Endothelial cell of umbilical vein (primary cell): ENCODE measurements at regions not wholly inside any gene's neighbourhood (a gene's known extent, or its start where the extent isn't known, plus 50 kb on each side); places are given as distances from the start of the nearest gene placed in this dataset.

Experiments
- BruUV-seq: library from RNA; stranded (reverse); fragments of 400-500 nt; replicated peaks from 2 replicates; lab custom pipeline; 2021; lab: Mats Ljungman, UMichigan
- CTCF ChIA-PET: fragments of 300-600, 350-600 bp; sonication (Branson Sonifier 250); formaldehyde crosslinking; loops from one replicate; lab custom pipeline; 2021; ENCODE audit warnings: antibody characterized with exemption, inconsistent platforms; lab: Charles Lee
- POLR2A ChIA-PET: fragments of 300-600, 350-600 bp; sonication (Branson Sonifier 250); formaldehyde crosslinking; loops from one replicate; lab custom pipeline; 2021; ENCODE audit warnings: antibody characterized with exemption, inconsistent platforms; lab: Charles Lee
- DNase-seq: peaks from one replicate; pipeline ENCODE4 v3.0.0-alpha.2; 2011; ENCODE audit warnings: low read depth, low spot score
- FAIRE-seq: peaks from 2 replicates; lab custom pipeline; 2011; peaks lifted over from hg19 to GRCh38; lab: Jason Lieb, UNC
- H2AFZ ChIP-seq: 2 replicates; pipeline ENCODE4 v1.6.0; 2012; ENCODE audit warnings: low read depth, low read length, control low read depth, inconsistent platforms
- H3K27ac ChIP-seq: 2 replicates; pipeline ENCODE4 v1.5.1; 2011; ENCODE audit warnings: low read depth, mild to moderate bottlenecking, control low read depth, low read length, moderate library complexity; ENCODE audit not compliant: insufficient read depth
- H3K27me3 ChIP-seq, 2 experiments: 2 replicates each; pipeline versions ENCODE4 v1.6.0 to v1.6.1; 2011; ENCODE audit warnings: low read length in 2 of 2, mixed read lengths in 1 of 2; ENCODE audit not compliant: control insufficient read depth in 2 of 2, insufficient read depth in 2 of 2
- H3K36me3 ChIP-seq, 2 experiments: 2 replicates in 1 of 2; 3 replicates in 1 of 2; pipeline ENCODE4 v1.5.1; 2011; ENCODE audit warnings: low read length in 2 of 2, mild to moderate bottlenecking in 1 of 2, moderate library complexity in 1 of 2; ENCODE audit not compliant: control insufficient read depth in 2 of 2, insufficient read depth in 2 of 2; ENCODE audit errors: extremely low read depth in 1 of 2
- H3K4me1 ChIP-seq: 3 replicates; pipeline ENCODE4 v1.5.1; 2011; ENCODE audit warnings: mild to moderate bottlenecking, low read length; ENCODE audit not compliant: control insufficient read depth, insufficient read depth; ENCODE audit errors: extremely low read depth
- H3K4me2 ChIP-seq: 2 replicates; pipeline ENCODE4 v1.6.1; 2011; ENCODE audit warnings: low read length, control low read depth, mixed read lengths; ENCODE audit not compliant: insufficient read depth
- H3K4me3 ChIP-seq, 3 experiments: fragments of 200-600 bp in 1 of 3; sonication (generic), shearing (Covaris generic) in 1 of 3; replicated peaks in 1 of 3; 2 replicates each; pipeline ENCODE4 v1.5.1; 2011 to 2016; ENCODE audit warnings: control low read depth in 3 of 3, low read length in 3 of 3, mild to moderate bottlenecking in 2 of 3, inconsistent platforms in 1 of 3, low read depth in 1 of 3, moderate library complexity in 1 of 3; ENCODE audit not compliant: insufficient read depth in 1 of 3
- H3K79me2 ChIP-seq: 2 replicates; pipeline ENCODE4 v1.6.0; 2012; ENCODE audit warnings: low read length, inconsistent platforms; ENCODE audit not compliant: control insufficient read depth, insufficient read depth
- H3K9ac ChIP-seq: replicated peaks from 2 replicates; pipeline ENCODE3; 2011; ENCODE audit warnings: low read length, control low read depth; ENCODE audit not compliant: insufficient read depth; ENCODE audit errors: extremely low read depth
- H3K9me1 ChIP-seq: replicated peaks from 3 replicates; pipeline ENCODE4 v1.6.0; 2011; ENCODE audit warnings: mild to moderate bottlenecking, low read length; ENCODE audit not compliant: control insufficient read depth, insufficient read depth; ENCODE audit errors: extremely low read depth
- H3K9me3 ChIP-seq: replicated peaks from 2 replicates; pipeline ENCODE4 v1.5.1; 2012; ENCODE audit warnings: low read length, inconsistent platforms; ENCODE audit not compliant: control insufficient read depth, insufficient read depth
- H4K20me1 ChIP-seq: replicated peaks from 2 replicates; pipeline ENCODE3; 2011; ENCODE audit warnings: mild to moderate bottlenecking, low read length; ENCODE audit not compliant: control insufficient read depth, insufficient read depth; ENCODE audit errors: extremely low read depth
- EZH2 ChIP-seq: IDR thresholded peaks from 2 replicates; pipeline ENCODE4 v1.6.1; 2012; ENCODE audit warnings: borderline replicate concordance, low read depth, mild to moderate bottlenecking, moderate library complexity, low read length, inconsistent platforms; ENCODE audit not compliant: severe bottlenecking
- FOS ChIP-seq: IDR thresholded peaks from 2 replicates; pipeline ENCODE4 v1.6.1; 2011; ENCODE audit warnings: mild to moderate bottlenecking, low read length, moderate library complexity, borderline replicate concordance; ENCODE audit not compliant: insufficient read depth
- GATA2 ChIP-seq: IDR thresholded peaks from 2 replicates; pipeline ENCODE4 v1.7.0; 2011; ENCODE audit warnings: low read depth, mild to moderate bottlenecking, moderate library complexity, mixed read lengths, low read length; ENCODE audit not compliant: insufficient read length, insufficient read depth
- JUN ChIP-seq: IDR thresholded peaks from 2 replicates; pipeline ENCODE4 v1.6.1; 2011; ENCODE audit warnings: borderline replicate concordance, low read depth; ENCODE audit not compliant: insufficient read length, insufficient read depth
- MYC ChIP-seq: IDR thresholded peaks from one replicate; pipeline ENCODE4 v1.6.1; 2011; ENCODE audit warnings: mild to moderate bottlenecking, low read depth, low read length
- POLR2A ChIP-seq: IDR thresholded peaks from 2 replicates; pipeline ENCODE4 v1.6.1; 2012; ENCODE audit warnings: low read depth, mild to moderate bottlenecking, control low read depth, low read length
- POLR2AphosphoS5 ChIP-seq: IDR thresholded peaks from 2 replicates; pipeline ENCODE4 v1.6.1; 2012; ENCODE audit warnings: low read depth, mild to moderate bottlenecking, control low read depth, low read length, moderate library complexity; ENCODE audit not compliant: insufficient read depth
- dilution Hi-C: fragments of 300-500 bp; cut with MboI; formaldehyde crosslinking; loops from one replicate; pipeline ENCODE4 v1.15.0; 2019; ENCODE audit warnings: low sequenced_read_pairs; ENCODE audit not compliant: extremely low pct_ligation_motif_present
- intact Hi-C: fragments of 100-400 bp; cut with micrococcal nuclease; formaldehyde crosslinking; loops from one replicate; pipeline ENCODE4 v1.10.0; 2022
- TF ChIP-seq, protein P1 (sequence below), 2 donors: IDR thresholded peaks; 1 replicate in 1 of 2; 2 replicates in 1 of 2; pipeline ENCODE4 v1.5.1; 2011; ENCODE audit warnings: low read length in 2 of 2, mild to moderate bottlenecking in 2 of 2, moderate library complexity in 2 of 2, control low read depth in 1 of 2, inconsistent platforms in 1 of 2, low read depth in 1 of 2; ENCODE audit not compliant: insufficient read depth in 1 of 2; ENCODE audit errors: extremely low read depth in 1 of 2
- TF ChIP-seq, protein P2 (sequence below): IDR thresholded peaks from 2 replicates; pipeline ENCODE4 v1.6.1; 2011; ENCODE audit not compliant: insufficient read depth, insufficient read length

GRCh38 chr1:58183286-58183685, 363.2 kb downstream of the OMA1 start:
- DNase-seq: no peak
- CTCF ChIA-PET: no interaction called here
- Histone ChIP-seq H3K9me3 (no peaks in the 10 kb centered on the region), H3K27ac (no peak overlapping the region), H3K36me3 (no peaks in the 10 kb centered on the region), H3K9ac (no peak overlapping the region), H3K4me1 (no peaks in the 10 kb centered on the region), H3K9me1 (no peaks in the 10 kb centered on the region), H3K79me2 (no peaks in the 10 kb centered on the region), H4K20me1 (no peaks in the 10 kb centered on the region), H3K4me3 (no peak overlapping the region), H3K27me3 (no peaks in the 10 kb centered on the region), H3K4me2 (no peak overlapping the region), H2AFZ (no peak overlapping the region)
- TF ChIP-seq MYC (no peak), POLR2AphosphoS5 (no peak), FOS (no peak), JUN (no peak)
- TF ChIP-seq, protein P1, sequence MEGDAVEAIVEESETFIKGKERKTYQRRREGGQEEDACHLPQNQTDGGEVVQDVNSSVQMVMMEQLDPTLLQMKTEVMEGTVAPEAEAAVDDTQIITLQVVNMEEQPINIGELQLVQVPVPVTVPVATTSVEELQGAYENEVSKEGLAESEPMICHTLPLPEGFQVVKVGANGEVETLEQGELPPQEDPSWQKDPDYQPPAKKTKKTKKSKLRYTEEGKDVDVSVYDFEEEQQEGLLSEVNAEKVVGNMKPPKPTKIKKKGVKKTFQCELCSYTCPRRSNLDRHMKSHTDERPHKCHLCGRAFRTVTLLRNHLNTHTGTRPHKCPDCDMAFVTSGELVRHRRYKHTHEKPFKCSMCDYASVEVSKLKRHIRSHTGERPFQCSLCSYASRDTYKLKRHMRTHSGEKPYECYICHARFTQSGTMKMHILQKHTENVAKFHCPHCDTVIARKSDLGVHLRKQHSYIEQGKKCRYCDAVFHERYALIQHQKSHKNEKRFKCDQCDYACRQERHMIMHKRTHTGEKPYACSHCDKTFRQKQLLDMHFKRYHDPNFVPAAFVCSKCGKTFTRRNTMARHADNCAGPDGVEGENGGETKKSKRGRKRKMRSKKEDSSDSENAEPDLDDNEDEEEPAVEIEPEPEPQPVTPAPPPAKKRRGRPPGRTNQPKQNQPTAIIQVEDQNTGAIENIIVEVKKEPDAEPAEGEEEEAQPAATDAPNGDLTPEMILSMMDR (IDR thresholded peaks at IDR 0.05; ENCODE audit: extremely low read depth in 1 of 2, insufficient read depth in 1 of 2, low read depth in 1 of 2, low read length in 2 of 2): no peak
- dilution Hi-C loops (no loop called here), intact Hi-C loops (no loop called here)
- no peak for FAIRE-seq
- no TSS peak for BruUV-seq
- POLR2A ChIA-PET: no interaction called here

DNA sequence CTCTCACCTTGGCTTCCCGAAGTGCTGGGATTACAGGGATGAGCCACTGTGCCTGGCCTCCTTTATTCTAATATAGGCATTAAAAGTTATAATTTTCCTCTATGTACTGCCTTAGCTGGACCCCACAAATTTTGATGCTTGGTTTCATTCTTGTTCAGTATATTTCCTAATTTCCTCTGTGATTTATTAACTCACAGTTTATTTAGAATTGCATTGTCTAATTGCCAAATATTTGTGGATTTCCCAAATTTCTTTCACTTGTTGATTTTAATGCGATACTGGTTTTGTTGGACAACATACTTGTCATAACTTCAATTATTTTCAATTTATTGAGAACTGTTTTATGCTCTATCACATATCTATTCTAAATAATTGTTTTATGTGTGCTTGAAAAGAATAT, 366.0 kb downstream of the OMA1 start:
- Histone ChIP-seq H3K27ac (no peak overlapping the region), H4K20me1 (no peaks in the 10 kb centered on the region), H3K9me1 (no peaks in the 10 kb centered on the region), H3K4me1 (no peaks in the 10 kb centered on the region), H2AFZ (no peak overlapping the region), H3K4me3 (no peak overlapping the region), H3K9ac (no peak overlapping the region), H3K27me3 (no peaks in the 10 kb centered on the region), H3K79me2 (no peaks in the 10 kb centered on the region), H3K4me2 (no peak overlapping the region), H3K9me3 (no peaks in the 10 kb centered on the region), H3K36me3 (no peaks in the 10 kb centered on the region)
- TF ChIP-seq EZH2: no peak
- no peak for TF ChIP-seq FOS
- no peak for TF ChIP-seq POLR2AphosphoS5
- TF ChIP-seq, protein P2, sequence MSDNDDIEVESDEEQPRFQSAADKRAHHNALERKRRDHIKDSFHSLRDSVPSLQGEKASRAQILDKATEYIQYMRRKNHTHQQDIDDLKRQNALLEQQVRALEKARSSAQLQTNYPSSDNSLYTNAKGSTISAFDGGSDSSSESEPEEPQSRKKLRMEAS: no peak
- no peak for TF ChIP-seq MYC
- no peak for TF ChIP-seq POLR2A
- TF ChIP-seq GATA2: no peak
- TF ChIP-seq, protein P1 (IDR thresholded peaks at IDR 0.05; ENCODE audit: extremely low read depth in 1 of 2, insufficient read depth in 1 of 2, low read depth in 1 of 2, low read length in 2 of 2): no peak
- TF ChIP-seq JUN: no peak
- intact Hi-C loops (no loop called here), dilution Hi-C loops (no loop called here)
- no TSS peak for BruUV-seq
- CTCF ChIA-PET: interaction anchor here (0.6 to 0.7 kb wide), 2 partner anchors 258 to 1401 kb away, joined by 3 to 4 read pairs; no protein-coding TSS in a partner anchor
- no peak for DNase-seq
- no peak for FAIRE-seq
- POLR2A ChIA-PET: no interaction called here
